GM12864 (cell line): ENCODE measurements at regions not wholly inside any gene's neighbourhood (a gene's known extent, or its start where the extent isn't known, plus 50 kb on each side); places are given as distances from the start of the nearest gene placed in this dataset.

Experiments used
- DNase-seq: peaks from one replicate; pipeline ENCODE4 v3.0.0-alpha.2; 2011; ENCODE audit warnings: low read depth
- H3K4me3 ChIP-seq: 2 replicates; pipeline ENCODE4 v1.5.1; 2011; ENCODE audit warnings: mild to moderate bottlenecking, low read depth, low read length, control low read depth
- CTCF ChIP-seq: IDR thresholded peaks from 2 replicates; pipeline ENCODE4 v1.5.1; 2011; ENCODE audit warnings: low read depth, mild to moderate bottlenecking, moderate library complexity, low read length, control low read depth, inconsistent platforms; ENCODE audit errors: missing control alignments

- H3K4me3 ChIP-seq = no peak overlapping the region
- no peak for DNase-seq
- TF ChIP-seq CTCF = no peak
Observed at GRCh38 chr15:95581595-95581994, 748.9 kb upstream of the NR2F2 start.

- no peak for TF ChIP-seq CTCF
- DNase-seq = no peak
- no peak overlapping the region for H3K4me3 ChIP-seq
Observed at GRCh38 chr15:95584088-95584487, 746.4 kb upstream of the NR2F2 start.

- no peak overlapping the region for H3K4me3 ChIP-seq
- no peak for DNase-seq
- no peak for TF ChIP-seq CTCF
Observed at GRCh38 chr15:95588056-95588455, 742.4 kb upstream of the NR2F2 start.

- no peak for TF ChIP-seq CTCF
- no peak overlapping the region for H3K4me3 ChIP-seq
- no peak for DNase-seq
Observed at GRCh38 chr15:95590533-95591044, 739.9 kb upstream of the NR2F2 start.

GRCh38 chr15:95591270-95591669, 739.2 kb upstream of the NR2F2 start:
- DNase-seq = no peak
- no peak overlapping the region for H3K4me3 ChIP-seq
- no peak for TF ChIP-seq CTCF

- H3K4me3 ChIP-seq = no peak overlapping the region
- TF ChIP-seq CTCF = no peak
- DNase-seq = no peak
Observed at GRCh38 chr15:95591886-95592285, 738.6 kb upstream of the NR2F2 start.

- TF ChIP-seq CTCF = no peak
- no peak for DNase-seq
Observed at GRCh38 chr15:95594496-95594895, 736.0 kb upstream of the NR2F2 start.

More at GRCh38 chr15:95594496-95594895, 736.0 kb upstream of the NR2F2 start:
- no peak overlapping the region for H3K4me3 ChIP-seq
